Heart right ventricle (tissue), 16 donors: ENCODE measurements at regions not wholly inside any gene's neighbourhood (a gene's known extent, or its start where the extent isn't known, plus 50 kb on each side); places are given as distances from the start of the nearest gene placed in this dataset.

ENCODE experiments used
- ATAC-seq, 8 donors: fragments of 200-7000 bp; cut with Tn5 transposase; one replicate each; pipeline ENCODE4 v1.9.1; 2020; ENCODE audit warnings: mild to moderate bottlenecking in 8 of 8, moderate library complexity in 8 of 8, moderate number of reproducible peaks in 1 of 8
- DNase-seq, 2 donors: peaks; one replicate each; pipeline ENCODE4 v3.0.0-alpha.2; 2020
- H3K27ac ChIP-seq, 10 donors: fragments of 200-600 bp; sonication (generic) in 2 of 10; one replicate each; pipeline versions ENCODE4 v1.5.0 to v1.8.0; 2020 to 2022; ENCODE audit warnings: mild to moderate bottlenecking in 3 of 10
- H3K27me3 ChIP-seq, 7 donors: fragments of 200-600 bp; one replicate each; pipeline ENCODE4 v1.8.0; 2021 to 2022; ENCODE audit warnings: mild to moderate bottlenecking in 2 of 7
- H3K36me3 ChIP-seq, 9 donors: fragments of 200-600 bp; sonication (generic) in 1 of 9; one replicate each; pipeline versions ENCODE4 v1.5.0 to v1.8.0; 2020 to 2022; ENCODE audit warnings: mild to moderate bottlenecking in 2 of 9
- H3K4me1 ChIP-seq, 9 donors: fragments of 200-600 bp; sonication (generic) in 1 of 9; one replicate each; pipeline versions ENCODE4 v1.5.0 to v1.8.0; 2020 to 2022; ENCODE audit warnings: mild to moderate bottlenecking in 4 of 9
- H3K4me3 ChIP-seq, 10 donors: fragments of 200-600 bp; sonication (generic) in 2 of 10; one replicate each; pipeline versions ENCODE4 v1.5.0 to v1.8.0; 2020 to 2022; ENCODE audit warnings: mild to moderate bottlenecking in 7 of 10, moderate library complexity in 2 of 10
- H3K9me3 ChIP-seq, 11 donors: fragments of 200-600 bp in 10 of 11; sonication (generic) in 2 of 11; one replicate each; pipeline versions ENCODE4 v1.5.0 to v1.8.0; 2013 to 2022; ENCODE audit warnings: mild to moderate bottlenecking in 2 of 11, control low read depth in 1 of 11, moderate library complexity in 1 of 11
- WGBS, 2 donors: extraction: QIAGEN DNeasy Blood & Tissue Kit; methylation state at CpG; one replicate each; pipeline ENCODE4 v1.1.7; 2013; ENCODE audit warnings: inconsistent platforms in 1 of 2; 5-methylcytosine and 5-hydroxymethylcytosine counted together
- intact Hi-C, 10 donors: fragments of 100-400 bp; cut with DNase I; formaldehyde crosslinking; loops; one replicate each; pipeline versions ENCODE4 v1.11.1 to v1.14.2; 2022
- TF ChIP-seq, protein P1 (sequence below), 9 donors: fragments of 200-600 bp; sonication (generic) in 2 of 9; IDR thresholded peaks; one replicate each; pipeline versions ENCODE4 v1.5.0 to v1.8.0; 2021 to 2022; ENCODE audit warnings: antibody characterized with exemption in 9 of 9, mild to moderate bottlenecking in 5 of 9, moderate library complexity in 1 of 9
- donor health status: Arrhythmogenic right ventricular cardiomyopathy.
- donor health status: ischemic (EF 13 %, LVEDD 7.1; RV severe dilation, severe dysfunction).
- donor health status: healthy with polysubstance abuse.
- donor health status: DM: no; HTN: yes; CAD: no.
- donor health status: DM: no; HTN: no; CAD: no.
- donor health status: ischemic (EF 25% LVEDD 6.9; RV normal size, moderate dysfunction).
- donor health status: ischemic (EF 25% LVEDD 5.7; RV mildly dilated, moderate dysfunction).
- donor health status: healthy.
- donor health status: DM: yes; HTN: yes; CAD: no.
- donor health status: Ischemic cardiomyopathy.
- donor health status: ischemic (EF 35%, LVEDD 5.7; RV mildly dilated, moderate dysfunction).
- donor health status: nonischemic (EF 11% LVEDD 7.7; RV severe dilation, severe dysfunction).
- donor health status: DM: yes; HTN: yes; CAD: no.
- donor health status: PGD.
- donor health status: ischemic (EF 29% LVEDD 5.4; RV normal size, mild dysfunction).
- donor health status: nonischemic (EF 23%, LVEDD 6.1; RV moderate dilation, normal function).

DNA sequence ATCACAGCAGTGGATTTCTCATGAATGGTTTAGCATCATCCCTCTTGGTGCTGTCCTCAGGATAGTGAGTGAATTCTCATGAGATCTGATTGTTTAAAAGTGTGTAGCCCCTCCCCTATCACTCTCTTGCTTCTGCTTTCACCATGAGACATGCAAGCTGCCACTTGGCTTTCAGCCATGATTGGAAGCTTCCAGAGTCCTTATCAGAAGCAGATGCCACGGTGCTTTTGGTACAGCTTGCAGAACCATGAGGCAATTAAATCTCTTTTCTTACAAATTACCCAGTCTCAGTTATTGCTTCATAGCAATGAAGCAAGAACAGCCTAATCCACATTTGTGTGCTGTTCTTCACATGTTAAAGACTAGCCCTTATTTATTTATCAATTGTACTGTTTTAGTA lies 495.2 kb upstream of the EPHA6 start:
- Histone ChIP-seq H3K9me3 (peaks cover 0 to 4% (median 0%) of the 10 kb centered on the region in 11 donors), H3K27ac (no peak overlapping the region), H3K4me3 (no peak overlapping the region), H3K36me3 (no peaks in the 10 kb centered on the region), H3K4me1 (no peaks in the 10 kb centered on the region), H3K27me3 (no peaks in the 10 kb centered on the region)
- intact Hi-C loops, result no loop called here
- TF ChIP-seq, protein P1, sequence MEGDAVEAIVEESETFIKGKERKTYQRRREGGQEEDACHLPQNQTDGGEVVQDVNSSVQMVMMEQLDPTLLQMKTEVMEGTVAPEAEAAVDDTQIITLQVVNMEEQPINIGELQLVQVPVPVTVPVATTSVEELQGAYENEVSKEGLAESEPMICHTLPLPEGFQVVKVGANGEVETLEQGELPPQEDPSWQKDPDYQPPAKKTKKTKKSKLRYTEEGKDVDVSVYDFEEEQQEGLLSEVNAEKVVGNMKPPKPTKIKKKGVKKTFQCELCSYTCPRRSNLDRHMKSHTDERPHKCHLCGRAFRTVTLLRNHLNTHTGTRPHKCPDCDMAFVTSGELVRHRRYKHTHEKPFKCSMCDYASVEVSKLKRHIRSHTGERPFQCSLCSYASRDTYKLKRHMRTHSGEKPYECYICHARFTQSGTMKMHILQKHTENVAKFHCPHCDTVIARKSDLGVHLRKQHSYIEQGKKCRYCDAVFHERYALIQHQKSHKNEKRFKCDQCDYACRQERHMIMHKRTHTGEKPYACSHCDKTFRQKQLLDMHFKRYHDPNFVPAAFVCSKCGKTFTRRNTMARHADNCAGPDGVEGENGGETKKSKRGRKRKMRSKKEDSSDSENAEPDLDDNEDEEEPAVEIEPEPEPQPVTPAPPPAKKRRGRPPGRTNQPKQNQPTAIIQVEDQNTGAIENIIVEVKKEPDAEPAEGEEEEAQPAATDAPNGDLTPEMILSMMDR (IDR thresholded peaks at IDR 0.05), result no peak
- WGBS, 2 donors, result 0 to 8% methylated on average over 1 of the region's 1 CpG
- DNase-seq, result no peak
- ATAC-seq, result no peak

DNA sequence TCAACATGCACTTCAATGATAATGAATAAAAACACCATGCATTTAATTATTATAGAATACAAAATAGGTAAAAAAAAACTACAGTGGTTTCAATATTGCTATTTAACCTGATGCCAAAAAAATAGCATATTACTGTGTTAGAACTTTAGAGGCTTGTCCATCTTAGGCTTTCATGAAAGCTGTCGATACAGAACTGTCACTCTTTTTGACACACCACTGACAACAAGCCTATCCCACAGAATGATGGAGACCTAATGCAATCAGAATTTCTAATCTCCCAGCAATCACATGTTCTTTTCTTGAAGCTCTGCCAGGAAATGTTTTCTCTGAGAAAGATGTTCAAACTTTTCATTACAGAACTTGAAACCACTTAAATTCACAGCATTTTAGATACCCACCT lies 490.3 kb upstream of the EPHA6 start:
- ATAC-seq (no peak), DNase-seq (no peak)
- H3K4me1 ChIP-seq, result no peaks in the 10 kb centered on the region
- H3K4me3 ChIP-seq, result no peak overlapping the region
- H3K27me3 ChIP-seq, result no peaks in the 10 kb centered on the region
- intact Hi-C loops, result no loop called here
- H3K36me3 ChIP-seq, result no peaks in the 10 kb centered on the region
- 71 to 95% methylated on average over 1 of the region's 1 CpG for WGBS, 2 donors
- no peaks in the 10 kb centered on the region for H3K9me3 ChIP-seq
- H3K27ac ChIP-seq, result no peak overlapping the region
- TF ChIP-seq, protein P1 (IDR thresholded peaks at IDR 0.05), result no peak

GRCh38 chr3:96330795-96331194 lies 483.6 kb upstream of the EPHA6 start:
- WGBS, 2 donors, result 28 to 48% methylated on average over 2 of the region's 2 CpGs
- H3K27me3 ChIP-seq, result no peaks in the 10 kb centered on the region
- no peak overlapping the region for H3K27ac ChIP-seq
- TF ChIP-seq, protein P1 (IDR thresholded peaks at IDR 0.05), result no peak
- H3K4me3 ChIP-seq, result no peak overlapping the region
- intact Hi-C loops, result no loop called here
- no peaks in the 10 kb centered on the region for H3K4me1 ChIP-seq
- no peaks in the 10 kb centered on the region for H3K9me3 ChIP-seq
- no peak for ATAC-seq
- no peaks in the 10 kb centered on the region for H3K36me3 ChIP-seq
- no peak for DNase-seq

GRCh38 chr3:96331341-96331740 lies 483.1 kb upstream of the EPHA6 start:
- no peak for ATAC-seq
- no peak for DNase-seq
- TF ChIP-seq, protein P1 (IDR thresholded peaks at IDR 0.05), result no peak
- Histone ChIP-seq H3K27me3 (no peaks in the 10 kb centered on the region), H3K36me3 (no peaks in the 10 kb centered on the region), H3K4me1 (no peaks in the 10 kb centered on the region), H3K4me3 (no peak overlapping the region), H3K27ac (no peak overlapping the region), H3K9me3 (no peaks in the 10 kb centered on the region)
- 0 to 35% methylated on average over 1 of the region's 1 CpG for WGBS, 2 donors
- intact Hi-C loops, result no loop called here

DNA sequence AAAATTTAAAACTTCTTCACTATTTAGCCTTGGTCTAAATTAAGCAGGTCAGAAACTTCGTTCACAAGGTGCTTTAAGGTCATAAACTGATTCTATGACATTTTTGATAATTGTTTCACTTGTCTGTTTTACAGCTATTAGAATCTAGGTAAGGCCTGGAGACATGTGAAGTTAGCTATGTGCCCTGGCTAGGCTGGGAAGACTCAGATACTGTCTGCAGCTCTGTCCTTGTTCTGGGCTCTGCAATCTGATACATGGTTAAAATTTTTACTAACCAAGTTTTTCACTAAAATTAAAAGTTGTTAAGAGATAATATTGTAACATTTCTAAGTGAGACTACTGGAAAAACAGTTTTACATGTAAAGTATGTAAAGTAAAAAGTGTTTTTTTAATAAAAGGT lies 479.6 kb upstream of the EPHA6 start:
- 55 to 61% methylated on average over 1 of the region's 1 CpG for WGBS, 2 donors
- Histone ChIP-seq H3K4me3 (no peak overlapping the region), H3K4me1 (no peaks in the 10 kb centered on the region), H3K36me3 (no peaks in the 10 kb centered on the region), H3K27me3 (no peaks in the 10 kb centered on the region), H3K9me3 (no peaks in the 10 kb centered on the region), H3K27ac (no peak overlapping the region)
- TF ChIP-seq, protein P1 (IDR thresholded peaks at IDR 0.05), result no peak
- ATAC-seq, result no peak
- intact Hi-C loops, result no loop called here
- DNase-seq, result no peak
